ENCODE measurements at regions not wholly inside any gene's neighbourhood (a gene's known extent, or its start where the extent isn't known, plus 50 kb on each side); places are given as distances from the start of the nearest gene placed in this dataset.

DNA sequence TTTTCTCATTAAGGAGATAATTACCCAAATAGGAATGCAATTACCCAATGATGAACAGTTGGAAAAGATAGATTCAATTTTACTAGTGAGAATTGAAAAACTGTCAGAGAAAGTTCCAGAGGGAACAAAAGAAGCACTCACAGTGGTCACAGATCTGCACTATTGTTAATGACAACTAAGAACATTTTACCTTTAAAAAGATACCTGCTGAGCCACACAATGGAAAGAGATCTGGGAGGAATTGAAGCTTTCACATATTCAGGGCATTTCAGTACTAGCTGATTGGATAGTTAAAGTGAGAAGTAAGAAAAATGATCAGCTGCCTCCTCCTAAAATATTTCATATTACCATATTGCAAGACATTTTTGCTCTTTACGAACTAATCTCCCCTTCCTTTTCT lies 1822.2 kb downstream of the STIM2 start:
- ChIA-PET CTCF (no interaction called here), POLR2A (no interaction called here)
- DNase-seq (ENCODE audit: low read depth, low spot score), result no peak
- H3K4me3 ChIP-seq (ENCODE audit: low read depth, low read length), result no peak overlapping the region
- TF ChIP-seq CTCF (IDR thresholded peaks at IDR 0.05; ENCODE audit: insufficient read depth, low read length, missing control alignments), result no peak

DNA sequence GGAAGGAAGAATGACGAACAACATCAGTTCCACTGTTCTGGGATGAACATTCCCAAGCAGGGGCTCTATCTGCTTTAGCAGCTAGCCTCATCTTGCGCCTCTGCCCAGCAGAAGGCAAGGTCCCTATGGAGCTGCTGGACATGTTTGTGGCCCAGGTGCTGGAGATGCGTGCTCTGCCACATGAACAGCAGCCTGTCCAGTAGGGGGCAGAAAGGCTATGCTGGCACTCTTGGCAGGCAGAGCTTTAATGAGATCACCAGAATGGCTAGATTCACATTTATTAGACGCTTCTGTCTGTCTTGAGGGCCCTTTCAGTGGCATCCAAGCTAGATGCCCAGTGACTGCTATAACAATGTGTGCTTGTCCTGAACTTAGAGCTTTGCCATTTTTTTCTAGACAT lies 1826.0 kb downstream of the STIM2 start:
- POLR2A ChIA-PET, result no interaction called here
- H3K4me3 ChIP-seq (ENCODE audit: low read depth, low read length), result no peak overlapping the region
- no peak for TF ChIP-seq CTCF (IDR thresholded peaks at IDR 0.05; ENCODE audit: insufficient read depth, low read length, missing control alignments)
- no peak for DNase-seq (ENCODE audit: low read depth, low spot score)
- CTCF ChIA-PET, result interaction anchor here (1.1 to 1.9 kb wide), 3 partner anchors 13 to 461 kb away, joined by 3 to 5 read pairs (median 4); no protein-coding TSS in a partner anchor

DNA sequence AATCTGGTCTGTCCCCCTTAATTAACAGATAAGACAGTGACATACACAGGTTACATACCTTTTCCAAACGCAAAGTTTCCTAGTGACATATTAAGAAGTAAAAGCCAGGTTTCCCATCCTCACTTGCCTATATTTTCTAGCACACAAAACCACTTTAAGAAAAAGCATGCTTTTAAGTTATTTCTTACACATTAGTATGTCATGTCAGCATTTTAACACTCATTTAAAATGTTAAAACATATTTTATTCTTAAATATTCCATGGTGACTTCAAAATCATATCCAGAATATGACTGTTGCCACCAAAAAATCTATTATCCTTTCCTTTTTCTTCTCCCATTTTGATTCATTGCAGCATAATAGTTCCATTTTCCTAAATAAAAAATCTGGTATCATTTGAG lies 1830.2 kb downstream of the STIM2 start:
- no peak overlapping the region for H3K4me3 ChIP-seq (ENCODE audit: low read depth, low read length)
- no peak for TF ChIP-seq CTCF (IDR thresholded peaks at IDR 0.05; ENCODE audit: insufficient read depth, low read length, missing control alignments)
- no peak for DNase-seq (ENCODE audit: low read depth, low spot score)
- ChIA-PET CTCF (no interaction called here), POLR2A (no interaction called here)

DNA sequence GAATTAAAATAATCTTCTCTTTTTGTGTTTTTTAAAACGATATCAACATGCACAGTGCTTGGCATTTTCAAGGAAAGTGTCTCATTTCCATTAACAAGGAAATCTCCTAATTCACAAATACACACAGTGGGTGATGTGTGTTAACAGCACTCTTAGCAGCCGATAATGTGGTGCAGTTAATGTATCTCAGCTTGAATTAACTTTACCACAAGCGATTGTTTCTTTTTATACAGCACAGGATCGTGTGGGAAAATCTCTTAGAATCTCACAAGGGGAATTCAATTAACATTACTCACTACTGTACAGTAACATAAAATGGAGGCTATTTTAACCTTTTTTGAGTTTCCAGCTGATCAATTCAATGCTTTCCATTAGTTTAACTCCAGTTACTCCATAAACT lies 1841.9 kb downstream of the STIM2 start:
- CTCF ChIA-PET, result no interaction called here
- POLR2A ChIA-PET, result no interaction called here
- DNase-seq (ENCODE audit: low read depth, low spot score), result no peak
- TF ChIP-seq CTCF (IDR thresholded peaks at IDR 0.05; ENCODE audit: insufficient read depth, low read length, missing control alignments), result no peak
- H3K4me3 ChIP-seq (ENCODE audit: low read depth, low read length), result no peak overlapping the region

GRCh38 chr4:28709891-28710290 lies 1849.2 kb downstream of the STIM2 start:
- POLR2A ChIA-PET, result no interaction called here
- CTCF ChIA-PET, result no interaction called here
- no peak for DNase-seq (ENCODE audit: low read depth, low spot score)
- no peak overlapping the region for H3K4me3 ChIP-seq (ENCODE audit: low read depth, low read length)
- no peak for TF ChIP-seq CTCF (IDR thresholded peaks at IDR 0.05; ENCODE audit: insufficient read depth, low read length, missing control alignments)

- no peak for TF ChIP-seq CTCF (IDR thresholded peaks at IDR 0.05; ENCODE audit: insufficient read depth, low read length, missing control alignments)
- POLR2A ChIA-PET, result no interaction called here
Observed at GRCh38 chr4:28723371-28723770, 1862.7 kb downstream of the STIM2 start.

More at GRCh38 chr4:28723371-28723770, 1862.7 kb downstream of the STIM2 start:
- CTCF ChIA-PET, result no interaction called here
- DNase-seq (ENCODE audit: low read depth, low spot score), result no peak
- no peak overlapping the region for H3K4me3 ChIP-seq (ENCODE audit: low read depth, low read length)
